MM.1S (cell line): ENCODE measurements at regions not wholly inside any gene's neighbourhood (a gene's known extent, or its start where the extent isn't known, plus 50 kb on each side); places are given as distances from the start of the nearest gene placed in this dataset.

ENCODE experiments used
- DNase-seq: peaks from one replicate; pipeline ENCODE4 v3.0.0-alpha.2; 2015
- H2AFZ ChIP-seq: fragments of 300-600 bp; sonication (generic); 2 replicates; pipeline ENCODE4 v1.6.0; 2016; ENCODE audit warnings: antibody characterized with exemption, low read length
- H3F3A ChIP-seq: fragments of 300-600 bp; sonication (generic); 2 replicates; pipeline ENCODE4 v1.6.1; 2016; ENCODE audit warnings: mild to moderate bottlenecking, antibody characterized with exemption, low read length, moderate library complexity, mixed read lengths; ENCODE audit not compliant: insufficient read depth
- H3K27ac ChIP-seq: fragments of 300-600 bp; sonication (generic); 2 replicates; pipeline ENCODE4 v1.5.1; 2016; ENCODE audit warnings: mild to moderate bottlenecking, low read length
- H3K27me3 ChIP-seq: fragments of 300-600 bp; sonication (generic); replicated peaks from 2 replicates; pipeline ENCODE4 v1.6.0; 2016; ENCODE audit warnings: low read length; ENCODE audit not compliant: insufficient read depth
- H3K36me3 ChIP-seq: fragments of 300-600 bp; sonication (generic); replicated peaks from 2 replicates; pipeline ENCODE4 v1.6.1; 2016; ENCODE audit warnings: mild to moderate bottlenecking, low read length, mixed read lengths; ENCODE audit not compliant: insufficient read depth
- H3K4me1 ChIP-seq: fragments of 300-600 bp; sonication (generic); 2 replicates; pipeline ENCODE4 v1.6.1; 2016; ENCODE audit warnings: low read length, mixed read lengths
- H3K4me2 ChIP-seq: fragments of 300-600 bp; sonication (generic); 2 replicates; pipeline ENCODE4 v1.6.0; 2016; ENCODE audit warnings: low read depth, low read length
- H3K4me3 ChIP-seq: fragments of 300-600 bp; sonication (generic); 2 replicates; pipeline ENCODE4 v1.5.1; 2016; ENCODE audit warnings: low read length, mixed read lengths
- H3K79me2 ChIP-seq: fragments of 300-600 bp; sonication (generic); 2 replicates; pipeline ENCODE4 v1.6.1; 2016; ENCODE audit warnings: mixed run types, low read length, mixed read lengths
- H3K9ac ChIP-seq: fragments of 300-600 bp; sonication (generic); 2 replicates; pipeline ENCODE4 v1.6.1; 2016; ENCODE audit warnings: low read length, mixed read lengths
- H3K9me2 ChIP-seq: fragments of 300-600 bp; sonication (generic); replicated peaks from 2 replicates; pipeline ENCODE4 v1.6.1; 2016; ENCODE audit warnings: mild to moderate bottlenecking, low read length, mixed read lengths; ENCODE audit not compliant: insufficient read depth
- H3K9me3 ChIP-seq: fragments of 300-600 bp; sonication (generic); replicated peaks from 2 replicates; pipeline ENCODE4 v1.6.1; 2016; ENCODE audit warnings: mild to moderate bottlenecking, low read length, mixed read lengths; ENCODE audit not compliant: insufficient read depth
- H4K20me1 ChIP-seq: fragments of 300-600 bp; sonication (generic); 2 replicates; pipeline ENCODE4 v1.6.1; 2016; ENCODE audit warnings: mild to moderate bottlenecking, low read length, moderate library complexity, mixed read lengths; ENCODE audit not compliant: insufficient read depth
- EZH2 ChIP-seq: fragments of 300-600 bp; sonication (generic); optimal IDR thresholded peaks from 2 replicates; pipeline ENCODE3; 2017; ENCODE audit warnings: low read depth, mild to moderate bottlenecking, antibody characterized with exemption, low read length, mixed read lengths
- EZH2phosphoT487 ChIP-seq: fragments of 300-600 bp; sonication (generic); IDR thresholded peaks from 2 replicates; pipeline ENCODE4 v1.6.1; 2018; ENCODE audit warnings: antibody characterized with exemption, low read length
- TF ChIP-seq, protein P1 (sequence below): fragments of 300-600 bp; sonication (generic); IDR thresholded peaks from 2 replicates; pipeline ENCODE4 v1.5.1; 2016; ENCODE audit warnings: antibody characterized with exemption, low read length, mixed read lengths

DNA sequence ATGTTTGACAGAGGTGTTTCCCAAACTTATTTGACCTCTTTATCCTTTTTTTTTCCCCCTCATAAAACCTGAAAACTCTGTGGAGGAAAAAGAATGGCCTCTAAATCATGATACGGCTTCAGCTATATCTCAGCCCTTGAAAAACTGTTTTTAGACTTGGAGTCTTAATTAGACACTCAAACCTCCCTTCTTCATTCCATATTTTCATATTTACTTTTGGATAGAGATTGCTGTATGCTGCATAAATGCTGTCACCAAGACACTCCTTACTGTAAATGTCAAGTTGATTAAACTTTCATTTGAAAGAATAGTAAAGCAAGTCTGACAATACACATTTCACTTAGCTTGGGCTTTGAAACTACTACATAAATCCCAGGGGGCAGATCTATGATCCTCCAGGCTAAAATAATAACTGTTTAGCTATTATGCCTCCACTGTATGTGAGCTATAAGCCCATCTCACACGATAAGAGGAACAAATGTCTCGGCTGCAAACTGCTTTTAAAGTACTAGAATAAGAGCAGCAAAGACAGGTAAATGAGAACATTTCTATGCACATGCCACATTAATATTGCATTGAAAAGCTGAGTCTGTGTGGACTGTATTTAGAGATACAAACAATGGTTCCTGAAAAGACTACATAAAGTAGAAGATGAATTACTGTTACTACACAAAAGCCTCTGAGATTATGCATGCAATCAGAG, 141.3 kb upstream of the HMGN3 start:
- Histone ChIP-seq H3K9ac (no peak overlapping the region), H3K4me2 (no peak overlapping the region), H3K4me3 (no peak overlapping the region), H3K27ac (no peak overlapping the region), H2AFZ (no peak overlapping the region), H3K36me3 (no peaks in the 10 kb centered on the region), H3K9me2 (no peaks in the 10 kb centered on the region), H3K79me2 (no peaks in the 10 kb centered on the region), H3K27me3 (no peaks in the 10 kb centered on the region), H3F3A (no peaks in the 10 kb centered on the region), H4K20me1 (no peaks in the 10 kb centered on the region), H3K4me1 (peaks cover 10% of the 10 kb centered on the region; the same call in 1 of the 2 replicates), H3K9me3 (no peaks in the 10 kb centered on the region)
- TF ChIP-seq, protein P1, sequence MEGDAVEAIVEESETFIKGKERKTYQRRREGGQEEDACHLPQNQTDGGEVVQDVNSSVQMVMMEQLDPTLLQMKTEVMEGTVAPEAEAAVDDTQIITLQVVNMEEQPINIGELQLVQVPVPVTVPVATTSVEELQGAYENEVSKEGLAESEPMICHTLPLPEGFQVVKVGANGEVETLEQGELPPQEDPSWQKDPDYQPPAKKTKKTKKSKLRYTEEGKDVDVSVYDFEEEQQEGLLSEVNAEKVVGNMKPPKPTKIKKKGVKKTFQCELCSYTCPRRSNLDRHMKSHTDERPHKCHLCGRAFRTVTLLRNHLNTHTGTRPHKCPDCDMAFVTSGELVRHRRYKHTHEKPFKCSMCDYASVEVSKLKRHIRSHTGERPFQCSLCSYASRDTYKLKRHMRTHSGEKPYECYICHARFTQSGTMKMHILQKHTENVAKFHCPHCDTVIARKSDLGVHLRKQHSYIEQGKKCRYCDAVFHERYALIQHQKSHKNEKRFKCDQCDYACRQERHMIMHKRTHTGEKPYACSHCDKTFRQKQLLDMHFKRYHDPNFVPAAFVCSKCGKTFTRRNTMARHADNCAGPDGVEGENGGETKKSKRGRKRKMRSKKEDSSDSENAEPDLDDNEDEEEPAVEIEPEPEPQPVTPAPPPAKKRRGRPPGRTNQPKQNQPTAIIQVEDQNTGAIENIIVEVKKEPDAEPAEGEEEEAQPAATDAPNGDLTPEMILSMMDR: no peak
- TF ChIP-seq EZH2phosphoT487: no peak
- no peak for TF ChIP-seq EZH2
- no peak for DNase-seq

GRCh38 chr6:79374308-79374707, 139.8 kb upstream of the HMGN3 start:
- H2AFZ ChIP-seq: no peak overlapping the region
- H3K9ac ChIP-seq: no peak overlapping the region
- H3K27me3 ChIP-seq: no peaks in the 10 kb centered on the region
- no peaks in the 10 kb centered on the region for H3F3A ChIP-seq
- H3K36me3 ChIP-seq: no peaks in the 10 kb centered on the region
- H3K27ac ChIP-seq: no peak overlapping the region
- no peak overlapping the region for H3K4me2 ChIP-seq
- H4K20me1 ChIP-seq: no peaks in the 10 kb centered on the region
- no peak for DNase-seq
- TF ChIP-seq, protein P1: no peak
- no peak for TF ChIP-seq EZH2
- TF ChIP-seq EZH2phosphoT487: no peak
- no peaks in the 10 kb centered on the region for H3K79me2 ChIP-seq
- H3K4me1 ChIP-seq: peaks cover 10% of the 10 kb centered on the region; the same call in 1 of the 2 replicates
- H3K9me3 ChIP-seq: no peaks in the 10 kb centered on the region
- H3K9me2 ChIP-seq: no peaks in the 10 kb centered on the region
- H3K4me3 ChIP-seq: no peak overlapping the region

GRCh38 chr6:79373880-79374279, 139.4 kb upstream of the HMGN3 start:
- no peak overlapping the region for H3K4me2 ChIP-seq
- no peaks in the 10 kb centered on the region for H3F3A ChIP-seq

More at GRCh38 chr6:79373880-79374279, 139.4 kb upstream of the HMGN3 start:
- Histone ChIP-seq H3K9me2 (no peaks in the 10 kb centered on the region), H3K9ac (no peak overlapping the region), H3K9me3 (no peaks in the 10 kb centered on the region), H3K36me3 (no peaks in the 10 kb centered on the region), H4K20me1 (no peaks in the 10 kb centered on the region), H3K4me1 (peaks cover 10% of the 10 kb centered on the region; the same call in 1 of the 2 replicates), H2AFZ (no peak overlapping the region), H3K27ac (no peak overlapping the region), H3K4me3 (no peak overlapping the region), H3K79me2 (no peaks in the 10 kb centered on the region), H3K27me3 (no peaks in the 10 kb centered on the region)
- TF ChIP-seq EZH2phosphoT487 (no peak), EZH2 (no peak)
- TF ChIP-seq, protein P1: no peak
- DNase-seq: no peak
